GM19467 (cell line): ENCODE measurements at regions not wholly inside any gene's neighbourhood (a gene's known extent, or its start where the extent isn't known, plus 50 kb on each side); places are given as distances from the start of the nearest gene placed in this dataset.

Experiments
- ATAC-seq: cut with Tn5 transposase; IDR thresholded peaks from one replicate; pipeline ENCODE4 v1.9.1; 2021; ENCODE audit warnings: mild to moderate bottlenecking, moderate library complexity; ENCODE audit not compliant: unreplicated experiment

DNA sequence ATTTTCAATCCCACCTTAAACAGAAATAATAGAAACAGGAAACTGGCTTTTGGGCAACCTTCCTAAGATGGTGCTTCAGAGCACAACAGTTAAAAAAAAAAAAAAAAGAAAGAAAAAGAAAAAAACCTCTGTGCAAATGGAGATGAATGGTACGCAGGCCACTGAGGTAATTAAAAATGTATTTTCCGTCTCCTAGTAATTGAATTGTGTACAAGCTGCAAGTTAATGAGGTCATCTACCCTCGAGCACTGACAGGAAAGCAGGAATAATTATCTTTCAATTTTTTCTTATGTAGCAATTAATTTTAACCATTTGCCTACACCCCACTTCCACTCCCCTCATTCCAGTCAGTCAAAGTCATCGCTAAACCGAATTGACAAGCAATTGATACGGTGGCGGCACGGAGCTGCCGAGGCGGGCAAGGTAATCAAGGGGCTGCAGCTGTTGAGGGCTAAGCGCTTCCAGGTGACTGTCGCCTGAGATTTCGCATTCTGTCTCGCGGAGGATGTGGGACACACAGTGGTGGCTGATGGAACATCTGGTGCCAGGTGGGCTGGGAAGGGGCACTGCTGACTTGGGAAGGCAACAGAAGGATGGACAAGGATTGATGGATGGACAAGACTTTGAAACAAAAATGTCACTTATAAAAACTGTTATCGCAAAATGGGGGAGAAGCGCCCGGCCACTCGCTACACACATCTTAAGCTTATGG, 109.4 kb downstream of the RCN1 start:
- no peak for ATAC-seq

DNA sequence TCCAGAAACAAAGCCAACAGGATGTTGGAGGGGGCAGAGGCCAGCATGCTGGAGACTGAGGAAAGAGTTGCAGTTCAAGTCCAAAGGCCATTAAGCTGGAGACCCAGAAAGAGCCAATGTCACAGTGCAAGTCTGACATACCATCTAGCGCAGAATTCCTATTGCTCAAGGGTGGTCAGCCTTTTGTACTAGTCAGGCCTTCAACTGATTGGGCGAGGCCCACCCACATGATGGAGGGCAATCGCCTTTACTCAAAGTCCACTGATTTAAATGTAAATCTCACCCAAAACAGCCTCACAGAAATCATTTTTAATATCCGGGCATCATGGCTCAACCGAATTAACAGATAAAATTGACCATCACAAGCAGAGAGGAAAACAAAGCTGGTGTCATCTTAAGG, 113.9 kb downstream of the RCN1 start:
- ATAC-seq = no peak

DNA sequence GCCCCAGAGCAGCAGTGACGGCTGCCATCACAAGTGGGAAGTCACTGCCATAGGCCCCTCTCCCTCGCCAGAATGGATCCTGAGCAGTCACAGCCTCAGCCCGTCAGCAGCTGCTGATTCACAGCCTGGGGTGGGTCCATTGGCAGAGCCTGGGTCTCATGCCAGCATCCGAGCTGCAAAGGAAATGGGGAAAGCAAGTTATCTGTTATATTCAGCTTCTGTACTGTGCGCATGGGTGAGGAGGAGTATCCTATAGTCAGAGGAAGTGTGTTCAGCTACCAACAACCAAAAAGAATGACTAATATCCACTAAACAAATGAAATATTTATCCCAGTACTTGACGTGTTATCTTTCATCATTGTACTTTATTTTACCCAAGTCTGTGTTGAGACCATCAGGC, 119.7 kb downstream of the RCN1 start:
- ATAC-seq = no peak

DNA sequence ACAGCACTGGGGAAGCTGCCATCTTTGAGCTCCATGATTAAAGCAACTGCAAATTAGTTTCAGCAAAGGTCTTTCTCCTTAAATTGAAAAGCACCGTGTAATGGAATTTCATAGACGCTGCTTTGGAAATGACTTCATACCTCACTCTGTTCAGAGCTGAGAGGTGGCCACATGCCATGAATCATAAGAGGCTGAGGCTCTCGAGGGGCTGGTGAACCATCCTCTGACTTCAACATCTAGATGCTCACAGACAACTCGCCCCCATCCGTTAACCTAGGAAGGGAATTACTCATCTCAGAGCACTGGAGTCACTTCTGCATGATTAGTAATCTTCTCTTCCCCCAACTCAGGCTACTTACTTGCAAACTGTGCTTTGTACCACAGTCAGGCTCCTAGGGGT, 122.3 kb downstream of the RCN1 start:
- ATAC-seq = no peak

DNA sequence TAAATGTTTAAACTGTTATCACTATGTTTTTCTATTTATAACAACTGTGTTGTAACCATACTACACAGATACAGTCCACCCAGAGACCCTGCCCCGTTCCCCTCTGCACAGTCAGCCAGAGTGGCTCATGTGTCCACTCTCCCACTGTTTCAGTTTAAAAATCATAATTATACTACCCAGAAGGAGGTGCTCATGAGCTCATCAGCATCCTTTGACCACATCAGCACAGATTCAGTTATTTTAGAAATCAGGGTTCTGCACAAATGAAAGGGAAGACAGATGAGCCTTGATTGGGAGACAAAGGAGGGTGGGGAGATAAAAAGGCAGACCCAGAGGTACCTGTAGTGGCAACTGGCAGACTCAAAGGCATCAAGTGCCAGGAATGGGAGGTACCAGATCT, 124.3 kb downstream of the RCN1 start:
- ATAC-seq = no peak

DNA sequence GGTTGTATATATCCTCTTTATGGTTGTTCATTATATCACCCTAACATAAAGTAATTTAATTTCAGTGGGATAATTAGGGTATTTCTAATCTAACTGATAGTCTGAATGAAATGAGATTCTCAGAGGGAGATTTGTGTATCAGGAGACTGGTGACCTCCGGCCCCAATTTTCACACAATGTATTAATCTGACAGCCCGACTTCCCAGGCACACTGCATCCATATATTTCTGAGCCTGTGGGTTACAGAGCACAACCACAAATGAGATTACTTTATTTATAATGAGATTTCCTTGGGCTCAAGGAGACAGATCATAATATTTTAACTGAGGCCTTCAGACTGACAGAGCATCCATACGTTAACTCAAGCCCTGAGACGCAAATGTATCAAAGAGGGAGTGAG, 125.9 kb downstream of the RCN1 start:
- ATAC-seq = no peak

DNA sequence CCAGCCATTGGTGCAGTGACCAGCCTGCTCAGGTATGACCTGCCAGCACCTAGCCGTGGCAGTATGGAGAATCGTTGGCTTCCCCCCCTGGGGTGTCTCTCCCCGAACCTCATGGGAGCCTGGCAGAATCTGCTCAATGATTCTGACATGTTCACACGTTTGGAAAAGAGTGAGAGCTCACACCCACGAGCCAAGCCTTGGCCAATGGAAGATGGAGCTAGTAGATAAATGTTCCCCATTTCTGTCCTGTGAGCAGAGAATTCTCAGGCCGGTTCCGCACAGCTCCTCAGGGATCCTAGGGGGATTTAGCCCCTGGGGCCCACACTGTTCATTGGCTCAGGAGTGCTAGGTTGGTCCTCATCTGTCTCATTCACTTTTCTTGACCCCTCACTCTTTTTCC, 128.4 kb downstream of the RCN1 start:
- no peak for ATAC-seq

DNA sequence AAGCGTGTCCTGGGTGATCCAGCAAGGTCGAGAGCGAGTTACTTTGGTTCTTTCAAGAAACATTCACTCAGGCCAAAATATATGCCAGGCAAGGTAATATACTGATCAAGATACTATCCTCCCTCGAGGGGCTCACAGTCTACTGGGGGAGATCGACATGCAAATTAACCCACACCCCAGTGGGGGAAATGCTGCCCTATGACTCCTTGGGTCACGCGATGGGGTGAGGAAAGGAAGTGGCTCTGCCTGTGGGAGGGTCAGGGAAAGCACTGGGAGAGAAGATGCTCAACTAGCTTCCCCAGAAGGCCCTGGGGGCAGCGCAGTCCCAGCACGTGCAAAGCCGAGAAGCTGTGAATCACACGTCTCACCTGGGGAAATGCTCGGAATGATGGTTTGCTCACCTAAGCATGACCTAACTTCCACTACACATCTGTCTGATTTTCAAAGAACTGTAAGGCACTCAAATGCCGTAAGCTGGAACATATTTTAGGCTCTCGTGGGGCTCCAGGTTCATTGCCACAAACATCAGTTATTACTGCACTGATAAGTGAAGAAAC, 130.7 kb downstream of the RCN1 start:
- no peak for ATAC-seq

DNA sequence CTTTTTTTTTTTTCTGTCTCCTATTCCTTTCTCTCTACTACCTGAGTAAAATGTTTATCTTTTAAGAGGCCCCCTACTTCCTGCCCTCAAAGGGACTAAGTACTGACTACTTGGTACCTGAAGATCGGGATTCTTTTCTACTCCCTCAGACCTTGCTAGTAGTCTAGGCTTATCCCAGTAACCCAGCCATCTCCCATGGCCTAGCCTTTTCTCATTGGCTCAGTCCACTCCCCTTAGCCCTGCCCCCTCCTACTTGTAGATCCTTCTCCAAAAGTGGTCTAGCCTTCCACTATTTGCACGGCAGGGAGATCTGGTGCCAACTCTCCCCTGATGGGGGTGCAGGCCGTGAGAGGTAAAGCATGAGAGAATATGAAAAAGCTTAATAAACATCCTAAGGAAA, 133.7 kb downstream of the RCN1 start:
- ATAC-seq = no peak

DNA sequence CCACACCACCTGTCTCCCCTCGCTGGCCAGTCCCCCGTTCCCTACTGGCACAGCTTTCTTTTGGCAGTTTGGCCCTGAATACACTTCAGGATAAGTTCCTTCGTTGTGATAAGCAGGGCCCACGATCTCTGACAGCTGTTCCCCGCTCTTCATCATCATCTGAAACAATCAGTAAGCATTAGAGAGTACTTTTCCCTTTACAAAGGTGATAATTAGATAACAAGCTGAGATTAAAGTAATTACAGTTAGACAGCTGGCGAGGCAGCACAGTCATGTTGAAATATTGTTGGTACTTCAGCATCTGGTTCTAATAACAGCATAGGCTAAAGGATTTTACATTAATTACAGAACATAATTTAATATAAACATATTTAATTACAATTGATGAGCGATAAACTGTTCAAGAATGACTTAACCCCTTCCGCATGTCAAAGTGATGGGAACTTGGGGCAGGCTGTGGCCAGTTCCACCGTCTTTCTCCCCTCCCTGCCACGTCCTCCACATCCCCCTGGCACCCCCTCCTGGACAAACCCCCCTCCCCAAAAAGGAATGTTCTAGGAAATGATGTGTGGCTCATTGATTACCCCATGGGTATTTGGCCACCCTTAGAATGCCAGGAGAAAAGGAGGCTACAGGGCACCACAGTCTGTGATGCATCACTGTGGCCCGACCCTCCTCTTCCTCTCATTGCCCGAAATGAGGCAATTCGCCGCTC, 134.9 kb downstream of the RCN1 start:
- no peak for ATAC-seq

DNA sequence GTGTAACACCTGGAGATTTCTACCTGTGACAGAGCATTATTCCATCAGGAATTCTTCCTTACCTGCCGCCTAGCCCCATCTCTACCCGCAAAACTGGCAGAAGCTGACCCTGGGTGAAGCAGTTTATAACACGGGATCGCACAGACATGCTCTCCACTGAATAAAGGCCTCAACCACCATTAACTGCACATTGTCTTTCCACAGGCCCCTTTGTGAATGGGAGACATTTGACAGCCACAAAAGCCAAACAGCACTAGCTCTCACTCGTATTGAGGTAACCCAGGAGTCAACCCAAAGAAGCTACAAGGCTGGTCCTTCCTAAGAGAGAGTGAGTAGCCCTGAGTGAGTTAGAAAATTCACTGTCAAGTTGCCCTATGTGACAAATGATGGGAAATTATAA, 135.6 kb downstream of the RCN1 start:
- no peak for ATAC-seq

DNA sequence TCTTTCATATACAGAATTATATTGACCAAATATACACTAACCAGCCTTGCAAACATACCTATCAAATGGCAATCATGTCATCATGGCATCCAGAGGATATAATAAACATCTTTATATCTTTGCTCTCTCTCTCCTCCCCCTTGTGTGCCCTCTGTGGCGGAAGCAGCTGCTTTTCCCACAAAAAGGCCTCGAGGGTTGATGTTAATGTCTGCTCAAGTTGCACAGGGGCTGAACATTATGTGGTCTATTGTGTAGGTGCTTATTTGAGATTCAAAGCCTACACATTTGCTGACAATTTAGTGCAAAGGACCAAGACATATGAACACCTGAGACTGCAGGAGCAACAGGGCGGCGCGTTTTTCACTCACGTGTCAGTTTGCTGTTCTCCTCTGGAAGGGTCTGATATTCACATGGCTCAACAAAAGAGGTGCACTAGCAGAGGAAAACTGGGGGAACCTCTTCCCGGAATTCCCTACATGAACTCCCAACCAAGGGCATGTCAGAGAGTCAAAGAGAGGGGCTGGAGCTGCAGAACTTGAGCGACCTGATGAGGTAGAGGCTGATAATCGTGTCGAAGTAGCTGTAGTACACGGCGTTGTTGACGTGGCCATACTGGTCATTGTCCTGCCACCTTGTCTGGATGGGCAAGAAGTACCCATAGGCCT, 138.8 kb downstream of the RCN1 start:
- ATAC-seq = no peak

DNA sequence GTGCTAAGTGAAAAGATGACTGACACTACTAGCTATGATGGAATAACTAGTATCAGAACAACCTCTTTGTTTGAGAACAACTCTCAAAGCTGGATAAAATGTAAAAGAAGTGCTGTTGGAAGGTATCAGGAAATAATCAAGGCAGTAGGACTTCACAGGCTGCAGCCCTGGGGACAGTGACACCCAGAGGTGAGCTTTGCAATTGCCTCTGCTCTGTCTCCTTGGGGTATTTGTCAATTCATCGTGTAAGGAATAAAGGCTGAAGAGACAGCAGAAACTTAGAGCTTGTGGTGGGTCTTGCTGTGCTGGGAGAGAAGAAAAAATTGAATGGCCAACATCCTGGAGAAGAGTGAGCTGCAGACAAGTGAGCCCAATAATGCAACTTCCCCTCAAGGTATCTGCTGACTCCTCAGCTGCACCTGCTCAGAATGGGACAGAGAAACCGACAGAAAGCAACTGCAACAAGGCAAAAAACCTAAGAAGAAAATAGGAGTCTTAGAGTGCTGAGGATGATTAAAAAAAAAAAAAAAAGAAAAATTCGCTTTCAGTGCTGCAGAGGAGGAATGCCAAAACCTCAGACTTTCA, 141.1 kb downstream of the RCN1 start:
- peak; percentile 73 for ATAC-seq

DNA sequence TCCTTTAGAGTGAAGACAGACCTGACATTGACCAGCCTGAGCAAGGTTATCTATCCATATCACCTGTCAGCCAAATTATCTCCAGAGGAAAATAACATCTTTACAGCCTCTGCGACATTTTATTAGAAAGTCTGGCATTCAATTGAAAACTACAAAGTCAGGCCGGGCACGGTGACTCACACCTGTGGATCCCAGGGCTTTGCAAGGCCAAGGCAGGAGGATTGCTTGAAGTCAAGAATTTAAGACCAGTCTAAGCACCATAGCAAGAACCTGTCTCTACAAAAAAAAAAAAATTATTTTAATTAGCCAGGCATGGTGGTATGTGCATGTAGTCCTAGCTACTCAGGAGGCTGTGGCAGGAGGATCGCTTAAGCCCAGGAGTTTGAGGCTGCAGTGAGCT, 141.6 kb downstream of the RCN1 start:
- no peak for ATAC-seq

DNA sequence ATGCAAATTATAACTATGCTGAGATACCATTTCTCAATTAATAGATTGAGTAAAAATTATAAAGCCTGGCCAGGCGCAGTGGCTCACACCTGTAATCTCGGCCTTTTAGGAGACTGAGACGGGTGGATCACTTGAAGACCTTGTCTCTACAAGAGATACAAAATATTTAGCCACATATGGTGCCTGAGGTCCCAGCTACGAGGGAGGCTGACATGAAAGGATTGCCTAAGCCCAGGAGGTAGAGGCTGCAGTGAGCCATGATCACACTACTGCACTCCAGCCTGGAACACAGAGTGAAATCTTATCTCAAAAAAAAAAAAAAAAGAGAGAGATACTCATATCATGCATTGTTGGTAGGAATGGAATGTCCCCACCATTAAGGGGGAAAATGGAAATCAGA, 142.4 kb downstream of the RCN1 start:
- no peak for ATAC-seq

DNA sequence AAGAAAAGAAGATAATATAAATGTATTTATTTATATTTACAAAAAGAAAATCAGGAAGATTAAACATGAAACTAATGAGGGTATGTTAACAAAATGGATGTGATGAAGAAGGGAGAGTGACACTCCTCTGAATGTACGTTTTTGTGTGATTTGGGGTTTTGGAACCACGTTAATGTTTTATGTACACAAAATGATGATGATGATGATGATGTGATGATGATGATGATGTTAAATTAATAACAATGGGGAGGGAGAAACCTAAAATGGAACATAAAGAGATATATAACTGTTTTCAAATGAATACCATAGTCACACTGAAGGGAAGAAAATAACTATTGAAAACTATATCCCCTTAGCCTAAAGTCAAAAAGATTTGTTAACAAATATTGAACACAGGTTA, 143.1 kb downstream of the RCN1 start:
- ATAC-seq = no peak

DNA sequence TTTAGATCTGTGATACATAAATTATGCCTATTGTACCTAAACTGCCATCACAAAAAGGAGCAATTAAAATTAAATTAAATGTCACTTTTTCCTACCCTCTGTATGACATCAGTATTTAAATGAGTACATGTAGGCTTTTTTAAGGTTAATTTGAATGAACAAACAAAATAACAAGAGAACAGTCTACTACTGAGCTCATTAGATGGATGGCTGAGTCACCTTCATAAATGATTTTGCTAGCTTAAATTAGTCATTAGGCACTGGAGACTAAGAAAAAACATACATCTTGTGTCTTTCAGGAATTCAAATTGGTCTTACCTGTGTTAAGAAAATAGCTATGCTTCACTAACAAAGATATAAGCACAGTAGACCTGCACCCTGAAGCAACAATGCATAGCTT, 153.6 kb downstream of the RCN1 start:
- no peak for ATAC-seq

DNA sequence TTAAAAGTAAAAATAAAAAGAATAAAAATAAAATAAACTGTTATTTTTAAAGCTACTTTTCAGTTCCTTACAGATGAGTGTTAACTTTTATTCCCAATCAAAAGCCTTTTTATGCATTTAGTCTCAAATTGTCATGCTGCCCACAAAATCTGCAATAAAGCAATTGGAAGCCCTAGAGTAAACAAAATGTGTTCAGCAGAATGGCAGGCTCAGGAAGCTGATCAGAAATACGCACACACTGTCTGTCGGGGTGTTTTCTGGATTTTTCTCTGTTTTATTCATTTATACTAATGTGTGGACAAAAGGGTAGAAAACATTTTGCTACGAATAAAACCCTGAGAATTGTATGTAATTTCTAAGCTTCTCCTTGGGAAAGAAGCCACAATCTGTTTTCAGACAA, 162.8 kb downstream of the RCN1 start:
- ATAC-seq = no peak

DNA sequence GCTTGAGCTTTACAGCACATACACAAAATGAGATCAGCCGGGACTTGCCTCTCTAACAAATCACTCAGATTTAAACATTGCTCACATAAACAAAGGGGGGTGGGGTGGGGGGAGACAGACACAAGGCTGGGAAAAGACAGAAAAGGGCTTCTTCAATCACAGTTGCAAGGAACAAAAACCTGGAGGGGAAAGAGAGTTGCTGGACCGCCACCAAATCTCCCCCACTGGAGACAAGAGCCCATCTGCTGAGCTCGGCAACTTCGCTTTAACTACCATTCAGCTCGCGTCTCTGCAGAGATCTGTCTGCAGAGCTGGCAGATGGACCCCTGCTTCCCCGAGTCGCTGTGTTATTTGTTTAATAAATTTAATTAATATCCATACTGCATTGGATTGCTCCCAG, 165.0 kb downstream of the RCN1 start:
- no peak for ATAC-seq

DNA sequence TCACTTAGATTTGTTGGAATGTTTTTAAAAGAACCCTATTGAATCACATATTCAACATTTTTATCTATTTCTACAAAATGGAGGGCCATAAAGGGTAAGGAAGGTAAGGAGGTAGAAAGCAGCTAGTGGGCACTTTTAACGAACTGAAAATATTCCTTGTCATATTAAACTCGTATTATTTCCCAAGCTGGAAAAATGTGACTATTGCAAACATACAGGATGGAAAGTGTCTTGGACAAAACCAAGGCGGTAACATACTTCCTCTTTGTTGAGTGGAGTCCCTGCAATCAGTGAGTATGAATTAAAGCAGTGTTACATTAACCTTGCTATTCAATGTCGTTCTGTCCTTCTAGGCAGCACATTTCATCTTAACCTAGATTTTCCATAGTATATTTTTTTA, 165.6 kb downstream of the RCN1 start:
- no peak for ATAC-seq

DNA sequence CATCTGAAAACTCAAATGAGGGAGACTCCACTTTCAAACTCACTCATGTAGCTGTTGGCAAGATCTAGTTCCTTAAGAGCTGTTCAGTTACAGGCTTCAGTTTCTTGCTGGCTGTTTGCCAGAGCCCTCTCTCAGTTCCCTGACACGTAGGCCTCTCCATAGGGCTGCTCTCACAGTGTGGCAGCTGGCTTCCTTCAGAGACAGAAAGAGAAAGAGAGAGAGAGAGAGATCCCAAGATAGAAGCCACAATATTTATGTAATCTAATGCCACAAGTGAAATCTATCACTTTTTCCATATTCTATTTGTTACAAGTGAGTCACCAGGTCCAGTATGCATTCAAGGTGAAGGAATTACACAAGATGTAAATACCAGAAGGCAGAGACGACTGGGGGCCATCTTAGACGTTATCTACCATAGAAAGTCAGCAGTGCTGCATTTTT, 168.8 kb downstream of the RCN1 start:
- ATAC-seq = peak; percentile 89

DNA sequence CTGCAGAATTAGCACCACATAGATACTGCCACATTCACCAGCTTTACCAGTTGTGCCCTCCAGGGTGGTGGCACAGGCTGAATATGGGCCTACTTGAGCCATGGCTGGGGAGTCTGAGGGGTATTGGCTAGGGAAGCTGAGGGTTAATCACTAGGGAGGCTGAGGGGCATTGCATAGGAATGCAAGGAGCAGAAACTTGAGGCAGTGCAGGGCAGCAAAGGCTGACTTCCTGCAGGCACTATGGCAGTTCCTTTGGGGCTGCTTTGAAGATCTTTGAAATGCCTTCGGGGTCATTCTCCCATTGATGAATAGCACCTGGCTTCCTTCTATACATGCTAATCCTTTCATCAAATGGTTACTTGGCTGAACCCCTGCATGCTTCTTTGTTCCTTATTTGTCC, 171.5 kb downstream of the RCN1 start:
- no peak for ATAC-seq
